HCT116 (cell line): ENCODE measurements at regions not wholly inside any gene's neighbourhood (a gene's known extent, or its start where the extent isn't known, plus 50 kb on each side); places are given as distances from the start of the nearest gene placed in this dataset.

Experiments used
- ATAC-seq: fragments of 200-7000 bp; cut with Tn5 transposase; 2 replicates; pipeline ENCODE4 v1.9.1; 2020; ENCODE audit warnings: mild to moderate bottlenecking, moderate library complexity
- BruUV-seq: library from RNA; stranded (reverse); fragments of 400-500 nt; replicated peaks from 2 replicates; lab custom pipeline; 2021; lab: Mats Ljungman, UMichigan
- CTCF ChIA-PET: fragments of 300-600 bp; sonication (Branson Sonifier 250); formaldehyde crosslinking; loops from one replicate; lab custom pipeline; 2021; ENCODE audit warnings: antibody characterized with exemption; lab: Charles Lee
- POLR2A ChIA-PET: fragments of 300-600, 350-600 bp; sonication (Branson Sonifier 250); formaldehyde crosslinking; loops from one replicate; lab custom pipeline; 2021; ENCODE audit warnings: antibody characterized with exemption; lab: Charles Lee
- RAD21 ChIA-PET, 2 experiments: fragments of 300-600 bp; sonication (Branson Sonifier 250); formaldehyde crosslinking; loops; one replicate each; lab custom pipeline; 2023; ENCODE audit warnings: low total read pairs in 2 of 2; ENCODE audit not compliant: uncharacterized antibody in 2 of 2, unreplicated experiment in 2 of 2, low non-redundant PET in 1 of 2; lab: Charles Lee
- DNase-seq: peaks from one replicate; pipeline ENCODE4 v3.0.0-alpha.2; 2010; ENCODE audit warnings: low read depth, low spot score
- H2AFZ ChIP-seq: fragments of 200-600 bp; shearing (Covaris generic), sonication (generic); 2 replicates; pipeline ENCODE4 v1.6.1; 2017; ENCODE audit warnings: low read depth, mixed run types, mixed read lengths, antibody characterized with exemption, low read length; ENCODE audit not compliant: poor library complexity, severe bottlenecking
- H3K27ac ChIP-seq: 2 replicates; pipeline ENCODE4 v1.5.1; 2012; ENCODE audit warnings: low read depth, low read length
- H3K27me3 ChIP-seq: fragments of 200-600 bp; sonication (generic); 2 replicates; pipeline ENCODE4 v1.6.1; 2016; ENCODE audit warnings: mixed run types, low read length, mixed read lengths; ENCODE audit not compliant: insufficient read depth
- H3K36me3 ChIP-seq, 2 experiments: fragments of 200-500 bp in 1 of 2; fragments of 200-600 bp in 1 of 2; sonication (Bioruptor generic) in 1 of 2; sonication (generic) in 1 of 2; 2 replicates each; pipeline versions ENCODE4 v1.5.1 to v1.6.1; 2014 to 2016; ENCODE audit warnings: low read length in 2 of 2, inconsistent platforms in 1 of 2, mixed read lengths in 1 of 2, mixed run types in 1 of 2; ENCODE audit not compliant: insufficient read depth in 2 of 2, control insufficient read depth in 1 of 2
- H3K4me1 ChIP-seq, 2 experiments: fragments of 200-600 bp in 1 of 2; sonication (generic) in 1 of 2; 2 replicates each; pipeline versions ENCODE4 v1.5.1 to v1.6.1; 2012 to 2017; ENCODE audit warnings: low read length in 2 of 2, inconsistent platforms in 1 of 2, mild to moderate bottlenecking in 1 of 2, mixed read lengths in 1 of 2, mixed run types in 1 of 2, moderate library complexity in 1 of 2; ENCODE audit not compliant: insufficient read depth in 2 of 2, control insufficient read depth in 1 of 2
- H3K4me2 ChIP-seq: fragments of 200-600 bp; sonication (generic); 2 replicates; pipeline ENCODE4 v1.6.1; 2017; ENCODE audit warnings: mixed run types, low read length, mixed read lengths
- H3K4me3 ChIP-seq, 2 experiments: fragments of 200-600 bp in 1 of 2; sonication (generic) in 1 of 2; replicated peaks in 1 of 2; 2 replicates each; pipeline ENCODE4 v1.5.1; 2011 to 2016; ENCODE audit warnings: low read length in 2 of 2, control low read depth in 1 of 2, low read depth in 1 of 2, mild to moderate bottlenecking in 1 of 2, mixed read lengths in 1 of 2, mixed run types in 1 of 2
- H3K79me2 ChIP-seq: fragments of 200-600 bp; sonication (generic); 2 replicates; pipeline ENCODE4 v1.6.1; 2017; ENCODE audit warnings: mild to moderate bottlenecking, mixed run types, low read length, moderate library complexity, mixed read lengths; ENCODE audit not compliant: insufficient read depth
- H3K9ac ChIP-seq: fragments of 200-600 bp; sonication (generic); 2 replicates; pipeline ENCODE4 v1.6.1; 2016; ENCODE audit warnings: low read length, mixed read lengths
- H3K9me2 ChIP-seq: fragments of 200-600 bp; sonication (generic), shearing (Covaris generic); 2 replicates; pipeline ENCODE4 v1.6.1; 2017; ENCODE audit warnings: mixed run types, mild to moderate bottlenecking, moderate library complexity; ENCODE audit not compliant: insufficient read depth
- H3K9me3 ChIP-seq, 2 experiments: fragments of 200-500 bp in 1 of 2; fragments of 200-600 bp in 1 of 2; sonication (Bioruptor generic) in 1 of 2; sonication (generic) in 1 of 2; 2 replicates each; pipeline ENCODE4 v1.6.1; 2014 to 2017; ENCODE audit warnings: low read length in 2 of 2, mixed read lengths in 2 of 2, inconsistent platforms in 1 of 2, low read depth in 1 of 2, mild to moderate bottlenecking in 1 of 2, mixed run types in 1 of 2, moderate library complexity in 1 of 2; ENCODE audit not compliant: control insufficient read depth in 1 of 2, insufficient read depth in 1 of 2
- H4K20me1 ChIP-seq: fragments of 200-600 bp; sonication (generic), shearing (Covaris generic); 2 replicates; pipeline ENCODE4 v1.6.1; 2017; ENCODE audit warnings: mixed run types, mild to moderate bottlenecking, moderate library complexity; ENCODE audit not compliant: insufficient read depth
- CBX3 ChIP-seq: IDR thresholded peaks from 2 replicates; pipeline ENCODE4 v1.6.1; 2012; ENCODE audit warnings: low read depth
- CEBPB ChIP-seq: IDR thresholded peaks from 2 replicates; pipeline ENCODE4 v1.6.1; 2012; ENCODE audit warnings: low read depth
- EGR1 ChIP-seq: IDR thresholded peaks from 2 replicates; pipeline ENCODE4 v1.6.1; 2012; ENCODE audit warnings: low read depth
- ELF1 ChIP-seq: IDR thresholded peaks from 2 replicates; pipeline ENCODE4 v1.6.1; 2012; ENCODE audit warnings: low read depth, borderline replicate concordance
- EZH2 ChIP-seq: fragments of 200-600 bp; sonication (generic); IDR thresholded peaks from 2 replicates; pipeline ENCODE4 v1.6.1; 2017; ENCODE audit warnings: antibody characterized with exemption, mixed run types
- EZH2phosphoT487 ChIP-seq: fragments of 200-600 bp; IDR thresholded peaks from 2 replicates; pipeline ENCODE4 v1.6.1; 2018; ENCODE audit warnings: antibody characterized with exemption, borderline replicate concordance
- FOSL1 ChIP-seq: IDR thresholded peaks from 2 replicates; pipeline ENCODE4 v1.6.1; 2012; ENCODE audit warnings: low read depth
- POLR2AphosphoS5 ChIP-seq: IDR thresholded peaks from 2 replicates; pipeline ENCODE4 v1.6.1; 2011; ENCODE audit warnings: mild to moderate bottlenecking, low read depth, low read length, moderate library complexity
- RAD21 ChIP-seq: IDR thresholded peaks from 2 replicates; pipeline ENCODE4 v1.6.1; 2012; ENCODE audit warnings: low read depth, mild to moderate bottlenecking
- SIN3A ChIP-seq: IDR thresholded peaks from 2 replicates; pipeline ENCODE4 v1.6.1; 2012; ENCODE audit warnings: low read depth
- SP1 ChIP-seq: IDR thresholded peaks from 2 replicates; pipeline ENCODE4 v1.6.1; 2012; ENCODE audit warnings: low read depth
- TCF7L2 ChIP-seq: IDR thresholded peaks from 2 replicates; pipeline ENCODE4 v1.7.0; 2011; ENCODE audit warnings: borderline replicate concordance, inconsistent platforms; ENCODE audit not compliant: insufficient read depth, insufficient read length; ENCODE audit errors: extremely low read depth
- YY1 ChIP-seq: IDR thresholded peaks from 2 replicates; pipeline ENCODE4 v1.6.1; 2011; ENCODE audit warnings: low read length, low read depth, moderate library complexity, mild to moderate bottlenecking; ENCODE audit not compliant: insufficient replicate concordance; ENCODE audit errors: extremely low read depth
- intact Hi-C: fragments of 100-400 bp; cut with micrococcal nuclease; formaldehyde crosslinking; loops from 2 replicates; pipeline ENCODE4 v1.10.0; 2022
- TF ChIP-seq, protein P1 (sequence below), 3 experiments: fragments of 200-600 bp in 1 of 3; sonication (generic) in 1 of 3; IDR thresholded peaks in 2 of 3; conservative IDR thresholded peaks in 1 of 3; 2 replicates each; pipeline ENCODE4 v1.5.1; 2012 to 2017; ENCODE audit warnings: low read depth in 2 of 3, low read length in 2 of 3, antibody characterized with exemption in 1 of 3, borderline replicate concordance in 1 of 3, control low read depth in 1 of 3, mild to moderate bottlenecking in 1 of 3, mixed read lengths in 1 of 3, mixed run types in 1 of 3, moderate library complexity in 1 of 3; ENCODE audit not compliant: insufficient read depth in 1 of 3
- TF ChIP-seq, protein P2 (sequence below): IDR thresholded peaks from 2 replicates; pipeline ENCODE4 v1.6.1; 2012
- TF ChIP-seq, protein P3 (sequence below): IDR thresholded peaks from 2 replicates; pipeline ENCODE4 v1.6.1; 2011; ENCODE audit warnings: mild to moderate bottlenecking, low read length, moderate library complexity; ENCODE audit not compliant: insufficient replicate concordance; ENCODE audit errors: extremely low read depth

GRCh38 chr2:160680294-160680693 lies 186.7 kb upstream of the RBMS1 start:
- ATAC-seq: no peak
- Histone ChIP-seq H3K27me3 (no peaks in the 10 kb centered on the region), H3K4me1 (no peaks in the 10 kb centered on the region), H3K4me3 (no peak overlapping the region), H3K79me2 (no peaks in the 10 kb centered on the region), H3K9me2 (no peaks in the 10 kb centered on the region), H3K4me2 (no peak overlapping the region), H3K9me3 (no peaks in the 10 kb centered on the region), H3K36me3 (no peaks in the 10 kb centered on the region), H2AFZ (no peak overlapping the region), H4K20me1 (no peaks in the 10 kb centered on the region), H3K27ac (no peak overlapping the region), H3K9ac (no peak overlapping the region)
- BruUV-seq: no TSS peak
- no peak for DNase-seq
- intact Hi-C loops: no loop called here
- RAD21 ChIA-PET: no interaction called here
- POLR2A ChIA-PET: no interaction called here
- CTCF ChIA-PET: no interaction called here
- no peak for TF ChIP-seq TCF7L2

GRCh38 chr2:160680974-160681373 lies 187.4 kb upstream of the RBMS1 start:
- CTCF ChIA-PET: no interaction called here
- H3K9me3 ChIP-seq: no peaks in the 10 kb centered on the region
- intact Hi-C loops: no loop called here
- no peaks in the 10 kb centered on the region for H3K36me3 ChIP-seq
- no peak overlapping the region for H3K4me2 ChIP-seq
- no peaks in the 10 kb centered on the region for H3K9me2 ChIP-seq
- no peaks in the 10 kb centered on the region for H3K27me3 ChIP-seq
- TF ChIP-seq YY1 (no peak), EZH2phosphoT487 (no peak), SIN3A (no peak), POLR2AphosphoS5 (no peak), EZH2 (no peak), CEBPB (no peak), EGR1 (no peak), FOSL1 (no peak), RAD21 (no peak), TCF7L2 (no peak), CBX3 (no peak), ELF1 (no peak), SP1 (no peak)
- TF ChIP-seq, protein P1, sequence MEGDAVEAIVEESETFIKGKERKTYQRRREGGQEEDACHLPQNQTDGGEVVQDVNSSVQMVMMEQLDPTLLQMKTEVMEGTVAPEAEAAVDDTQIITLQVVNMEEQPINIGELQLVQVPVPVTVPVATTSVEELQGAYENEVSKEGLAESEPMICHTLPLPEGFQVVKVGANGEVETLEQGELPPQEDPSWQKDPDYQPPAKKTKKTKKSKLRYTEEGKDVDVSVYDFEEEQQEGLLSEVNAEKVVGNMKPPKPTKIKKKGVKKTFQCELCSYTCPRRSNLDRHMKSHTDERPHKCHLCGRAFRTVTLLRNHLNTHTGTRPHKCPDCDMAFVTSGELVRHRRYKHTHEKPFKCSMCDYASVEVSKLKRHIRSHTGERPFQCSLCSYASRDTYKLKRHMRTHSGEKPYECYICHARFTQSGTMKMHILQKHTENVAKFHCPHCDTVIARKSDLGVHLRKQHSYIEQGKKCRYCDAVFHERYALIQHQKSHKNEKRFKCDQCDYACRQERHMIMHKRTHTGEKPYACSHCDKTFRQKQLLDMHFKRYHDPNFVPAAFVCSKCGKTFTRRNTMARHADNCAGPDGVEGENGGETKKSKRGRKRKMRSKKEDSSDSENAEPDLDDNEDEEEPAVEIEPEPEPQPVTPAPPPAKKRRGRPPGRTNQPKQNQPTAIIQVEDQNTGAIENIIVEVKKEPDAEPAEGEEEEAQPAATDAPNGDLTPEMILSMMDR (IDR thresholded peaks at IDR 0.05 in 2 of 3, conservative IDR thresholded peaks at IDR 0.05 in 1 of 3; ENCODE audit: borderline replicate concordance in 1 of 3, insufficient read depth in 1 of 3, low read depth in 2 of 3, low read length in 2 of 3): no peak
- TF ChIP-seq, protein P2, sequence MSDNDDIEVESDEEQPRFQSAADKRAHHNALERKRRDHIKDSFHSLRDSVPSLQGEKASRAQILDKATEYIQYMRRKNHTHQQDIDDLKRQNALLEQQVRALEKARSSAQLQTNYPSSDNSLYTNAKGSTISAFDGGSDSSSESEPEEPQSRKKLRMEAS: no peak
- TF ChIP-seq, protein P3, sequence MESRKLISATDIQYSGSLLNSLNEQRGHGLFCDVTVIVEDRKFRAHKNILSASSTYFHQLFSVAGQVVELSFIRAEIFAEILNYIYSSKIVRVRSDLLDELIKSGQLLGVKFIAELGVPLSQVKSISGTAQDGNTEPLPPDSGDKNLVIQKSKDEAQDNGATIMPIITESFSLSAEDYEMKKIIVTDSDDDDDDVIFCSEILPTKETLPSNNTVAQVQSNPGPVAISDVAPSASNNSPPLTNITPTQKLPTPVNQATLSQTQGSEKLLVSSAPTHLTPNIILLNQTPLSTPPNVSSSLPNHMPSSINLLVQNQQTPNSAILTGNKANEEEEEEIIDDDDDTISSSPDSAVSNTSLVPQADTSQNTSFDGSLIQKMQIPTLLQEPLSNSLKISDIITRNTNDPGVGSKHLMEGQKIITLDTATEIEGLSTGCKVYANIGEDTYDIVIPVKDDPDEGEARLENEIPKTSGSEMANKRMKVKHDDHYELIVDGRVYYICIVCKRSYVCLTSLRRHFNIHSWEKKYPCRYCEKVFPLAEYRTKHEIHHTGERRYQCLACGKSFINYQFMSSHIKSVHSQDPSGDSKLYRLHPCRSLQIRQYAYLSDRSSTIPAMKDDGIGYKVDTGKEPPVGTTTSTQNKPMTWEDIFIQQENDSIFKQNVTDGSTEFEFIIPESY: no peak
- TF ChIP-seq, all 23 proteins: peak for 0
- ATAC-seq: no peak
- Histone ChIP-seq H3K9ac (no peak overlapping the region), H3K79me2 (no peaks in the 10 kb centered on the region), H3K4me1 (no peaks in the 10 kb centered on the region), H2AFZ (no peak overlapping the region), H3K4me3 (no peak overlapping the region), H3K27ac (no peak overlapping the region), H4K20me1 (no peaks in the 10 kb centered on the region)
- no TSS peak for BruUV-seq
- no peak for DNase-seq
- ChIA-PET RAD21 (no interaction called here), POLR2A (no interaction called here)
